A673 (cell line): ENCODE measurements at regions not wholly inside any gene's neighbourhood (a gene's known extent, or its start where the extent isn't known, plus 50 kb on each side); places are given as distances from the start of the nearest gene placed in this dataset.

Experiments
- EZH2 ChIP-seq: fragments of 200-600 bp; sonication (generic); IDR thresholded peaks from 2 replicates; pipeline ENCODE4 v1.6.1; 2017; ENCODE audit warnings: borderline replicate concordance, low read depth, mild to moderate bottlenecking, mixed read lengths, antibody characterized with exemption, low read length; ENCODE audit not compliant: poor library complexity, severe bottlenecking
- TF ChIP-seq, protein P1 (sequence below): fragments of 300-800, 200-600 bp; sonication (generic); conservative IDR thresholded peaks from 2 replicates; pipeline ENCODE4 v1.5.1; 2017; ENCODE audit warnings: low read depth, mild to moderate bottlenecking, antibody characterized with exemption, low read length, moderate library complexity, mixed read lengths

- TF ChIP-seq, protein P1, sequence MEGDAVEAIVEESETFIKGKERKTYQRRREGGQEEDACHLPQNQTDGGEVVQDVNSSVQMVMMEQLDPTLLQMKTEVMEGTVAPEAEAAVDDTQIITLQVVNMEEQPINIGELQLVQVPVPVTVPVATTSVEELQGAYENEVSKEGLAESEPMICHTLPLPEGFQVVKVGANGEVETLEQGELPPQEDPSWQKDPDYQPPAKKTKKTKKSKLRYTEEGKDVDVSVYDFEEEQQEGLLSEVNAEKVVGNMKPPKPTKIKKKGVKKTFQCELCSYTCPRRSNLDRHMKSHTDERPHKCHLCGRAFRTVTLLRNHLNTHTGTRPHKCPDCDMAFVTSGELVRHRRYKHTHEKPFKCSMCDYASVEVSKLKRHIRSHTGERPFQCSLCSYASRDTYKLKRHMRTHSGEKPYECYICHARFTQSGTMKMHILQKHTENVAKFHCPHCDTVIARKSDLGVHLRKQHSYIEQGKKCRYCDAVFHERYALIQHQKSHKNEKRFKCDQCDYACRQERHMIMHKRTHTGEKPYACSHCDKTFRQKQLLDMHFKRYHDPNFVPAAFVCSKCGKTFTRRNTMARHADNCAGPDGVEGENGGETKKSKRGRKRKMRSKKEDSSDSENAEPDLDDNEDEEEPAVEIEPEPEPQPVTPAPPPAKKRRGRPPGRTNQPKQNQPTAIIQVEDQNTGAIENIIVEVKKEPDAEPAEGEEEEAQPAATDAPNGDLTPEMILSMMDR, result no peak
- TF ChIP-seq EZH2, result no peak
These were observed 572.6 kb upstream of the EEF2KMT start for GRCh38 chr16:5670198-5670597.
